ENCODE measurements at regions not wholly inside any gene's neighbourhood (a gene's known extent, or its start where the extent isn't known, plus 50 kb on each side); places are given as distances from the start of the nearest gene placed in this dataset.
"Not testable (repeated sequence)": the region's sequence is repeated elsewhere in the genome, so short reads cannot be mapped to it uniquely, and the experiment has no call there.

DNA sequence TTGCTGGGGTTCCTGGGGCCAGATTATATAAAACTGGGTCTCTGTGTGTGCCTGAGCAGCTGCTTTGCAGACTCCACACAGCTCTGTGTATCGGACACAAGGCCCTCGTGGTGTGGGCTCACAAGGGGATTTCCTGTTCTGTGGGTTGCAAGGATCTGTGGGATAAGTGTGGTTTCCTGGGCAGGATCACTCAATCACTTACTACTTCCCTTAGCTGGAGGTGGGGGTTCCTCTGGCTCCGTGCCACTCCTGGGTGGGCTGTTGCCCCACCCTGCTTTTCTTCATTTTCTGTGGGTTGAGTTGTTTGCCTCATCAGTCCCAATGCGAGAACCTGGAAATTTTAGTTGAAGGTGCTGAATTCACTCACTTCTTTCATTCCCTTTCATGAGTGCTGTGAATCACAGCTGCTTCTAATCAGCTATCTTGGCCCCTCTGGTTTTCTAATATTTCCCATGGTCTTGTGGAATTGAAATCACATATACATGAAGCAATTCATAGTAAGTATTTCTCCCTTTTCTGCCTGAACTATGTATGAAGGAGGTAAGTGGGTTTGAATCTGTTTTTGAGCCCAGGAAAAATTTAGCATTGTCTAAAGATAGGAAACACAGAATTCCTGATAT, 196.3 kb downstream of the DCDC2C start:
- DNase-seq = no peak

DNA sequence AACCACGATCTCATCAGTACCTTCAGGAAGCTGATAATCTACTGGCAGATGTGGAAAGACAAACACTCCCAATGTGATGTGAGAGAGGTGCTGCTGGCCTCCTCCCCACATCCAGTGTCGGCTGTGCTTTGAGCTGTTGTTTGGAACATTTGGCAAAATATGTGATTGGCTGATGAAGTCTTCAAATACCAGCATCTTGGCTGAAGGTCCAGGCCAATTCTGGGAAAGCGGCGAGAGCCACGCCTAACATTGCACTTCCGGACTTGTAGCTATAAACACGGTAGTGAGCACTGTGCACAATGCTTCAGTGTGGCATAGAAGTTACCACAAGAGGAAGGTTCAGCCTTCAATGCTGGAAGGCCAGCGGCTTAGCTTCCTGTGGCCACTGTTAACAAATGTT, 198.8 kb downstream of the DCDC2C start:
- no peak for DNase-seq

DNA sequence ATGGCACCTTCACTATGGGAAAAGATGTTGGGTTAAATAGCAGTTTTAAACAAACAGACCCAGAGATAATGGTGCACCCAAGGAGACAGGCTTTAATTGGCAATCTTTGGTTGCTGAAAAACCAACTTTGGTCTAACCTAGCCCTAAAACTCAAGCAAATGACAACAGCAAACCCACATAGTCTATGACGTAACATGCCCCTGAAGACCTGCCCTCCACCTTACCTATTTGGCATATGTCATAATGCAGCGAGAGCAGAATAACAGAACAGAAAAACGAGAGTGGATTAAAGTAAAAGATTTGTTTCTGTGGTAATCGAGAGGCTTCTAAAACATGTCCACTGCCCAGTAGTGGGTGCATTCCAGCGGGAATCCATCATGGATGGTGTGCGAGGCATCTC, 200.7 kb downstream of the DCDC2C start:
- no peak for DNase-seq

DNA sequence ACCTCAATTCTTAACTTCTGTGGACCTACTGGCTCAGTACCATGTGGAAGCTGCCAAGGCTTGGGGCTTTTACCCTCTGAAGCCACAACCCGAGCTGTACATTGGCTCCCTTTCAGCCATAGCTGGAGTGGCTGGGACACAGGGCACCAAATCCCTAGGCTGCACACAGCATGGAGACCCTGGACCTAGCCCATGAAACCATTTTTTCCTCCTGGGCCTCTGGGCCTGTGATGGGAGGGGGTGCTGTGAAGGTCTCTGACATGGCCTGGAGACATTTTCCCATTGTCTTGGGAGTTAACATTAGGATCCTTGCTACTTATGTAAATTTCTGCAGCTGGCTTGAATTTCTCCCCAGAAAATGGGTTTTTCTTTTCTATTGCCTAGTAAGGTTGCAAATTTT, 205.1 kb downstream of the DCDC2C start:
- DNase-seq = not testable (repeated sequence)

DNA sequence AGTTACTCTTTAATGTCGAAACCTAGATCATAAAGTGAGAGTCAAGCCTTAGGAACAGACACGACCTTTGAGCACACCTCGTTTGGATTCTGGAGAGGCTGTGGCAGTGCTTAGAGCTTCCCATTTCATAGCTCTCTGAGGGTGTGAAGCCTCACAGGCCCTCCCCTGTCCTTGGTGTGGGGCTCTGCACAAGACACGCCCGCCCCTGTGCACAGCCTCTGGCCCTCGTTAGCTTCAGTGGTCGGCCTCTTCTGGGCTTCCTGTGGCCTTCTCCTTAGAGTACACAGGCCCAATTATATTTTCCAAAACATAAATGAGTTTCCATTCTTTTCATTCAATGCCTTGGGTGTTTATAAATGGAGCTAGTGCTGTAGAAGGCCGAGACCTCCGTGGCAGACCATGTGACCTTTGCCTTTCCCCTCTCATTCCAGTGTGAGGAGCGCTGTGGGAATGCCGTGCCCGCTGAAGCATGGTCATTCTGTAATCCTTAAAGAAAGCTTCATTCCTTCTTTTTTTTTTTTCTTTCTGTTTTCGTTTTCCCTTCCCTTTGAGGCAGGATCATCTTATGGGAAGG, 208.6 kb downstream of the DCDC2C start:
- no peak for DNase-seq

DNA sequence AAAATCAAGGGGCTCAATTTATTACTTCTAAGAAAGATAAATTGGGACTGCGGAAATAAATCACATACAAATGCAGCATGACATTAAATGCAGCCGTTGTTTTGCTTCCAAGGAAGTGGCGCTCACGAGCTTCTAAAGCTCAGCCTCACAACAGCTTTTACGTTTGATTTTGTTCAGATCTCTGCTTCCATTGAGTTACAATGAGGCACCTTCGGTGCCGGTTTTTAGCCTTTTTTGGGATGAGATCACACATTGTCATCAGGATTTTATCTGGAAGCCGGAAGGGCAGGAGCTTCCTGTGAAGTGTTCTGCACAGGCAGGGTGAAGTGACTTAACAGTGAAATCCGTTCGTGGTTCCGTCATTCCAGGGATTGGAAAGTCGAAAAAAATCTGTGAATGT, 209.8 kb downstream of the DCDC2C start:
- no peak for DNase-seq

- DNase-seq = no peak
Measured at GRCh38 chr2:3914241-3914640, 210.9 kb downstream of the DCDC2C start.

GRCh38 chr2:3927031-3927430, 223.7 kb downstream of the DCDC2C start:
- DNase-seq = no peak

GRCh38 chr2:3929374-3929773, 226.0 kb downstream of the DCDC2C start:
- DNase-seq = no peak

- no peak for DNase-seq
Measured at GRCh38 chr2:3930246-3930645, 226.9 kb downstream of the DCDC2C start.

- no peak for DNase-seq
Measured at GRCh38 chr2:3940661-3941060, 237.3 kb downstream of the DCDC2C start.

DNA sequence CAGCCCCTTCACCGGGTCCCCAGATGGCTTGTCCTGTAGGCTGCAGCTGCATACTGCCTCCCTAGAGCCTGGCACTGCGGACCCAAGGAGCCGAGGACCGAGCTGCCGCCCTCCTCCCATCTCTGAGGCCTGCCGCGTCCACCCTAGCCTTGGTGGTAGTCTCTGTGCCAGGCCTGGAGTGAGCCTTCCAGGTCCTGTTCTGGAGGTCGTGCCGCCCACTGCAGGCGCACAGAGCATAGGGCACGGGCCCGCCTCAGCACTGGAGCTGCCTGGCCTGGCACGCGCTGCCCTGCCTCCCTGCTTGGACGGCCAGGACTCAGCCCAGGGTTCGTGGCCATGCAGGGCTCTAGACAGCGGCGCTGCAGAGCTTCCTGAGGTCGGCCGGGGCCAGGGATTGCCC, 239.5 kb downstream of the DCDC2C start:
- DNase-seq = no peak

DNA sequence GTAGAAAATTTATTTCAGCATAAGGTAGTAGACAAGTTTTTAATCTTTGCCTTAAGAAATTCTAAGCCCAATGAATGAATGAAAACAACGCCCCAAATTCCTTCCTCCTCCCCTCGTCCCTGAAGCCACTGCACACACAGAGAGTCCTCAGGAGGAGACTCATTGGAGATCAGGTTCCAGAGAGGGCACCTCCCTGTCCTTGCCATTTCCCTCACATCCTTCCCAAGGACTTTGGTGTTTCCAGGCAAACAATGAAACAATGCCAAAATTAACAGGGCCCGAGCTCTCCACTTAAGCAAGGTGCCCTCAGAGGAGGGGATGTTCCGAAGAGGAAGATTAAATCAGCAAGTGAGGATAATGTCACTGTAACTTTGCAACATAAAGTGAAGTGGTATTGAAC, 240.7 kb downstream of the DCDC2C start:
- DNase-seq = no peak

- DNase-seq = no peak
Measured at GRCh38 chr2:3944841-3945240, 241.5 kb downstream of the DCDC2C start.

DNA sequence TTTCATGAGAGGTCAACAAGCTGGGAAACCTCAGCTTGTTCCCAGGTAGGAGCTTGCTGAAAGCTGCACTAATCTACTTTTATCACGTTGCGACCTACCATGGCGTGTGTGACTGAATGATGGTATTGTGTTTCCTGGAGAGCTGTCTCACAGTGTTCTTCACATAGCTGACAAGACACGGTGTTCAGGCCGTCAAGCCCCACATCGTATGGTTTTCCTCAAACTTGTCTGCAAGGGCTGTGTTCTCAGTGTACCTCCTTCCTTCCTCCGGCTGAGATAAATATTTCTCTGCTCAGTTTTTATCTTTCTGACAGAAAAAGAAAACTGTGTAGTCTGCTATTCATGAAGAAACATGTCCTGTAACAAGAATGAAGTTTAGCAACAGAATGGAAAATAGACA, 244.8 kb downstream of the DCDC2C start:
- no peak for DNase-seq

DNA sequence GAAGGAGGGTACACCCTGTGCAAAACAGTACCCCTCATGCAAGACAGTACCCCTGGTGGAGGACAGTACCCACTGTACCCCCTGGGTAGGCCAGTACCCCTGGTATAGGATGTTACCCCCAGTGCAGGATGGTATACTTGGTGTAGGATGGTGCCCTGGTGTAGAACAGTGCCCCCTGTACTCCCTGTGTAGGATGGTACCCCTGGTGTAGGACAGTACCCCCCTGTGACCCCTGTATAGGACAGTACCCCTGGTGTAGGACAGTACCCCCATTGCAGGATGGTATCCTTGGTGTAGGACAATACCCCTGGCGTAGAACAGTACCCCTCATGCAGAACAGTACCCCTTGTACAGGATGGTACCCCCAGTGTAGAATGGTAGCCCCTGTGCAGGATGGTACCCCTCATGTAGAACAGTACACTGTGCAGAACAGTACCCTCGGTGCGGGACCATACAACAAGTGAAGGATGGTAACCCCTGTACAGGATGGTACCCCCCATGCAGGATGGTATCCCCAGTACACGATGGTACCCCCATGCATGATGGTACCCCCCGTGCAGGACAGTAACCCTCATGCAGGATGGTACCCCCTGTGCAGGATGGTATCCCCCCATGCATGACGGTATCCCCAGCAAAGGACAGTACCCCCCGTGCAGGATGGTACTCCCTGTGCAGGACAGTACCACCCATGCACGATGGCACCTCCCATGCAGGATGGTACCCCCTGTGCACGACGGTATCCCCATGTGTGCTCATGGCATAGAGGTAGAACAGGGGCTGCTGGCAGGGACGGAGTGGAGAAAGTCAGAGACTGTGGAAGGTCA, 248.0 kb downstream of the DCDC2C start:
- no peak for DNase-seq

DNA sequence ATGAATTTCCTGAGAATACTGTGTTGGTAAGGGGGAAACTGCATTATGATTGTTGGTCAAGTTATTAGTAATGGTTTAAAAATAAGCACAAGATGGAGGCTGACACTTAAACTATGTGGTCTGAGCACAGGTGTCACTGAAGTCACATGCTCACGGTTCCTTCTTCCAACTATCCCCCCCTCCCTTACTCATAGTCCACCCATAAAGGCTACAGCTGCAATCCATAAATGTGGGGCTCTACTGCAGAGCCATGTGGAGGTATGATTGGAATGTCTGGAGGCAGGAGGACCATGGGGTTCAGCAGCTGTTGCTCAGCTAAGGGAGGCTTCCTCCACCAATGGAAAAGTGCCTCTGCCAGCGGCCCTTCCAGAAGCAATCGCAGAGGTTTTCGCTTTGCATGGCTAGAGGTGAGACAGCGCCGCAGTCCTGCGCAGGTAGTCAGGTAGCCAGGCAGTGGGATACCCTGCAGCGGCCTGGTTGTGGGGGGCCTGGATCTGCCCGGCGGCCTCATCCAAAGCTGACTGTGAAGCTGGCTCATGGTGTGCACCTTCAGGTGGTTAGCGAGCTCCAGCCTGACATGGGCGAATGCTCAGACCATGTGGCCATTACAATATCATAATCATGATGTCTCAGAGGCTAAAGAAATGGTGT, 249.6 kb downstream of the DCDC2C start:
- no peak for DNase-seq

DNA sequence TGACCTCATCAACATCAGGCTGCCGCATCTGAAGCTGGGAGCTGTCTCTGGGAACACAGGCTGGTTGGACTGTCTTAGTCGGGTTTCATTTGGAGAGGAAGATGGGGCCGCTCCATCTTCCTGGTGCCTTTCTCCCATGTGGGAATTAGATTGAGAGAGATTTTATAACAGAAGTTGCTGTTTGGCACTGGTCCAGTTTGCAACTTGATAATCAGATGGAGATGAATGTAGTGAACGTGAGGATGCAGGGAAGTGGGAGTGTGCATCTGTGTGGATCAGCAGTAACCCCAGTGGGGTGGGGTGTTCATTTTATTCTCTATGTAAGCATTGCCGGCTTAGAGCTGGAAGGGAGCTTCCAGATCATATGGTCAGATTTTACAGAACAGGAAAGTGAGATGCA, 250.9 kb downstream of the DCDC2C start:
- DNase-seq = no peak

- no peak for DNase-seq
Measured at GRCh38 chr2:3956406-3956805, 253.0 kb downstream of the DCDC2C start.

DNA sequence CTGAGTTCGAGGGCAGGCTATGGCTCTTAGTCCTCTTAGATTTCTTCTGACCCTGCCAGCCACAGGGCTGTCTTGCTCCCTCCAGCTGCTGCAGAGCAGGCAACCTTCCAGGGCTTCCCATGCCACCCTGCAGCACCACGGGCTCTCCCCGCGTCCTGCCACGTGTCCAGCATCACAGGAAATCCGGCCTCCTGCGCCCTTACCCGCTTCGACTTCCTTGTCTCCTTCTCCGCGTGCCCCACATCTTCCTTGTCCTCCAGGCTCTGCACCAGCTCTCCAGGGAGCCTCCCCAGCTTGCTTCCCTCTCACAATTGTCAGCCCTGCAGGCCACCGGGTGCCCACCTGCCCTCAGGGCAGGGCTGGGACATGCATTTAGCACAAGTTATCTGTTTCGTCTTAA, 253.5 kb downstream of the DCDC2C start:
- no peak for DNase-seq

DNA sequence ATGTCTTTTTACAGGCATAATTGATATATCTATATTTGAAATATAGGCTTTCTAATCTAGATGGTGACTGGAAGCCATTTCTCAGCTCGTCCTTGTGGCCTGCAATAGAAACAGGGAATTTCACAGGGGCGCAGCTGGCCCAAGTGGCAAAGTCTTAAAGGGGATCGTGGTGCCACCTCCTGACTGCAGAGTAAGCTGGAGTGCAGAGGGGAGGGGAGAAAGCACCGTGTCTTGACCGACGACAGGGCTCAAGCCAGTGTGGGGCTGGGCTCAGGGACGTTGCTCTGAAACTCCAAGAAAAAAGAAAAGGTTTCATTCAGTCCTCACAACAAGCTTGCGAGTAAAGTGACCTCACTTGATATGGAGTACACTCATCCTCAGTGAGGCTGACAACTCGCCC, 255.1 kb downstream of the DCDC2C start:
- DNase-seq = no peak

DNA sequence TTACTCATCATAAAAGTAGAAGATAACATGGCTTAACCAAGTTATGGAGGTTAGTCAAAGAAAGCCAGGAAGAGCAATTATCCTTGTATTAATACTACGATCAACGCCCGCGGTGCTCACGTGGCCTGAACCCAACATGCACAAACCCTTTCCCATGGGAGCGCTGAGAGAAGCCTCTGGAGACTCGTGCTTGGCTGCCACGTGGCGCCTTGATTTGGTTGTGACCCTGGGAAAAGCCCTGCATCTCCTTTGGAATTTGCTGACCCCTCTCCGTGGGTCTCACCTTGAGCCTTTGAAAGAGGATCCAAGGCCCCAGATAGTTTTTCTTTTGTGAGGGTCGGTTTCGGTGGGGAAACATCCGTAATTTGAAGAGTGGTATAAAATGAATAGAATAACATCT, 255.6 kb downstream of the DCDC2C start:
- no peak for DNase-seq

GRCh38 chr2:3959372-3959771, 256.0 kb downstream of the DCDC2C start:
- DNase-seq = no peak

DNA sequence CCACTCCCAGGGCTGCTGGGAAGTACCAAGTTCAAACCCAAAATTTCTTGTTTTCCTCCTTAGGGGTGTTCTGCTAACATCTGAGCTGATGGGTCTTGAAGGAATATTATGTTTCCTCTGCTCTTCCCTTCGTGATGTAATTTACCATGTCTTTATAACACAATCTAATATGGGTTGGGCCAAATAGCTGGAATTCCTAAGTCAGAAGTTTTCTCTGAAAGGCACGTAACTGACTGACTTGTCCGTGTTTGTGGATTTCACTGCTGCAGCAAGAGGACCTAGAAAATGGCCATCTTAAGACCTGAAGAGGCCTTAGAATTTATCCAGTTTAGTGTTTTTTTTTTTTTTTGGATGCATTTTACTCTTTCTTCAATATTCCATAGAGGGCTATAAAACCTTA, 256.7 kb downstream of the DCDC2C start:
- no peak for DNase-seq

Measured in SIG-M5 (cell line).